Stimulated activated CD4-positive, alpha-beta T cell treated with anti-CD3 and anti-CD28 coated beads, TNF-alpha, amount 100 ng/mL, for 48 hours (primary cell): ENCODE measurements at regions not wholly inside any gene's neighbourhood (a gene's known extent, or its start where the extent isn't known, plus 50 kb on each side); places are given as distances from the start of the nearest gene placed in this dataset.
"Not testable (repeated sequence)": the region's sequence is repeated elsewhere in the genome, so short reads cannot be mapped to it uniquely, and the experiment has no call there.

Experiments used
- DNase-seq, 3 donors: peaks; one replicate each; pipeline ENCODE4 v3.0.0-alpha.2; 2020; ENCODE audit warnings: low read depth in 3 of 3

DNA sequence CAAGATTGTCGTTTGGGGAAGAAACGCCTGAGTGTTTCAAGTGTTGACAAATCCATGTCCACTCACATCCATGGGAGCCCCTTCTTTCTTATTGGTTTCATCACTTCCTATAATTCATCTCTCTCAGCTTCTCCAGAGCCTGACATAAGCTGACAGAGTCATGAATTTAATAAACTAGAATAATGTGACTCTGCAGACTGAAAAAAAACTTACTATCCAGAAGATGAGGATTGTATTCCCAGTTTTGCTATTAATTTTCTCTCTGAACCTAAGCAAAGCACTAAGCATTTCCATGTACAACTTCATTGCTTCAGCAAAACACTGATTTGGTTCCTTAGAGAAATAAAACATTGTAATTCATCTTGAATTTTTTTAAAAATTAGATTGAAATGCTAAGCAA is 691.8 kb downstream of the MTRR start:
- no peak for DNase-seq

DNA sequence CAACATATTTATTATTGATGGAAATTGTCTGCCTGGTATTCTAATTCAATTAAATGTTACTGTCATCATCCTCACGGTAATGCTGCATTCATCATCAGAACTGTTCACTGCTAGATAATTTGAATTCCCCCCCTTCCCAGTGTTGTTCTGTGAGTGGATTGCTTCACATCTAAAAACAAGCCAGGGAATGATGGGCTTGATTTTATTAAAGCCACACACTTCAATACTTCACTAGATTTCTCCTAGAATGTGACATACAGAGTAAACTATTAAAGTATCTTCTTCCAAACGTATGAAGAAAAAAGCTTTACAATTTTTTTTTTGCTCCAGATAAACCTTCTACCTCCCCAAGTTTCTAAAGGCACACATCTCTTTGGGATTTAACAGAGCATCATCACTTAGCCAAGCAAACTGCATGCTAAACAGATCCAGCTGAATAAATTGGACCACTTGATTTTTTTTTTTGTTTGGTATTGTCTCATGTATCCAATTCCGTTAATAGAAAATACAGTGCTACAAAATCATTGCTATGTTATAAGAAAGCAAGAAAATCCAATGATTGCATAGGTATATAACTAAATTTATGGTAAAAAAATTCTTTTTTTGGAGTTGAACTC is 692.4 kb downstream of the MTRR start:
- no peak for DNase-seq

DNA sequence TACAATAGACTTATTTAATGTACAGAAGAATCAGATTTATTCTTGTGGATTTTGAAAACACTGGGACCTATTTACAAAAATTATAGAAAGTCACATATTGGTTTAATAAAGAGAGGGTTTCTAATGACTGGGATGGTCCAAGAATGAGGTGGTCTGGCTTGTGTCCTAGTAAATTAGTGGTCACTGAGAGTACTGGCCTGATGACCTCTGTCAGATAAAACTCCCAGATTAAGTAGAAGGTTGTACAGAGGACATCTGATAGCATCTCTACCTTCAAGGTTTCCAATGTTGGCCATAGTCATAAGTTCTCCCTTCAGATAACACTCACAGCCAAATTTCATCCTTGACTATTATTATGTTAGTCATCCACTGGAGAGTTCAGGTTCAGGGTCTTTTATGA is 692.9 kb downstream of the MTRR start:
- DNase-seq, result no peak

DNA sequence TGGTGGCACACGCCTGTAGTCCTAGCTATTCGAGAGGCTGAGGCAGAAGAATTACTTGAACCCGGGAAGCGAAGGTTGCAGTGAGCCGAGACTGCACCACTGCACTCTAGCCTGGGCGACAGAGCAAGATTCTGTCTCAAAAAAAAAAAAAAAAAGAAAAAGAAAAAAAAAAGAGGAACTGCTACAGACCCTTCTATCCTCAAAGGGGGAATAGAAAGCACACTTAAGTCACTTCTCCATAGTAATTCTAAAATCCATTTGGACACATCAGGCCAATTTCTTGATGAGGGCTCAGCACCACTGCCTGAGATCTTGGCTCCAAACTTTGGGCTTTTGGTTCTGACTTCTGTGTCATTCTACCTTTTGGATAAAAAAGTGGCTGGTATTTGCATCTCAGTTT is 694.6 kb downstream of the MTRR start:
- DNase-seq, result not testable (repeated sequence)

DNA sequence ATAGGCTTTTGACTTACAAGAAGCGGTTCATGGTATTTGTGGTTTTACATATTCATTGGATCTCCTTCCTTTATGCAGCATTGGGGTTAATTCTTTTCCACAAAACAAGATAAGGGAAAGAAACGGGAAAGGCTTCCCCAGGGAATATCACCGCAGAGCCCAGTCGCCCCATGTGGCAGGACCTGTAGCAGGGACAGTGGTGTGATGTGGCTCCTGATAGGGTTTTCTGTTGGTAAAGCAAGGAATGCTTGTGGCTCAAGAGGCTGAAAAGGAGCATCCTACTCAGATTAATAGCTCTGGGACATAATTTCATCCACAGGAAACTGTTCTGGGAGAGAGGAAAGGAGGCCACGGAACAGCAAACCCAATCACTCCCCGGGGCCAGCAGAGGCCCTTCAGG is 699.9 kb downstream of the MTRR start:
- no peak for DNase-seq

DNA sequence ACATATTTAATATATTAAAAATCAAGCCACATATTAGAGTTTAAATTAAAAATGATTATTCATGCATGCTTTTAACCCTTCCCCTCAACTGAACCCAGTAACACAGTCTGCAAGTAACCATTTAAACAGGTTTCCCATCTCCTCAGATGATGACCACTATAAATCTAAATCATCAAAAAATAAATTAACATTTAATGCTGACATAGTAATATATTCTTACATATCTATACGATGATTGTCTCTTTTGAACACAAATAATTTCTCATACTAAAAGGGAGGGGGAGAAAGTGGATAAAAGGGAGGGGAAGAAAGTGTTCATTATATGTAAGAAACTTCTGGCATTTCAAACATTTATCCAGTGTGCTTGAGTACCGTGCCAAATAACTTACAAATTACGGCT is 701.6 kb downstream of the MTRR start:
- no peak for DNase-seq

DNA sequence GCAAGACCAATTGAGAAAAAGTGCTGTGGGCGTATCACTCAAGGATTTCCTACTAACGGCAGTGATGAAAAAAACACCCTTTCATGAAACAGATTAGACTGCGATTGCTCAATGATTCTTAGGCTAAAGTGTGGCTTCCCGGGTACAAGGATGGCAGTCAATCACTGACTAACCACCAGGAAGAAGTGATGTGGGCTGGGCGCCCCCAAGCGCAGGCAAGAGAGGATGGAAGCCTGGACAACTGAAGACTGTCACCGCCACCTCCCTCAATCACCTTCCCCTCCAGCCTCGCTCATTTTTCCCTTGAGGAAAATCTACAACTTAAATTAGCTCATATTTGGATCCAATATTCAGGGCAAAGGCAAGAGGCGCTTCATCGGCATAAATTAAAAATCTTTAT is 707.2 kb downstream of the MTRR start:
- DNase-seq, result no peak

DNA sequence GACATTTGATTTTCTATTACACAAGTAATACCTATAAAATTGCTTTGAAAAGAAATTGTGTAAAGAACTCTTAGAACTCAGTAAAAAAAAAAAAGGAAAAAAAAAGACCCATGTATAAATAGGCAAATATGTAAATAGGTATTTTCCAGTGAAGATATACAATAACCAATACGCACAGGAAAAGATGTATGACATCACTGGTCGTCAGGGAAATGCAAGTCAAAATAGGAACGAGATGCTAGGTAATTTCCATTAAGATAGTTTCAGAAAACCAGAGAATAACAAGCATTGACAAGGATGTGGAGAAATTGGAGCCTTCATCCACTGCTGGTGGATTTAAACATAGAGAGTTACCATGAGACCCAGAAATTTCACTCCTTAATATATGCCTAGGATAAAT is 708.8 kb downstream of the MTRR start:
- DNase-seq, result no peak

DNA sequence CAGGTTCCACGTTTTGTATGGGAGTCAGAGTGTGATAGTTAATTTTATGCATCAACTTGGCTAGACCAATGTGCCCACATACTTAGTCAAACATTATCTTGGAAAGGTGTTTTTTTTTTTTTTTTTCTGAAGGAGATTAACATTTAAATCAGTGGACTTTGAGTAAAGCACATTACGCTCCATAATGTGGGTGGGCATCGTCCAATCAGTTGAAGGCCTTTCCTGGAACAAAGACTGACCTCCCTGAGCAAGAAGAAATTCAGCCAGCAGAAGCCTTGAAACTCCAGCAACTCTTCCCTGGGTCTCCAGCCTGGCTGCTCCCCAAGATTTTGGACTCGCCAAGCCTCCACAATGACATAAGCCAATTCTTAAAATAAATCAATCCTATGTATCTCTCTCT is 711.4 kb downstream of the MTRR start:
- no peak for DNase-seq

DNA sequence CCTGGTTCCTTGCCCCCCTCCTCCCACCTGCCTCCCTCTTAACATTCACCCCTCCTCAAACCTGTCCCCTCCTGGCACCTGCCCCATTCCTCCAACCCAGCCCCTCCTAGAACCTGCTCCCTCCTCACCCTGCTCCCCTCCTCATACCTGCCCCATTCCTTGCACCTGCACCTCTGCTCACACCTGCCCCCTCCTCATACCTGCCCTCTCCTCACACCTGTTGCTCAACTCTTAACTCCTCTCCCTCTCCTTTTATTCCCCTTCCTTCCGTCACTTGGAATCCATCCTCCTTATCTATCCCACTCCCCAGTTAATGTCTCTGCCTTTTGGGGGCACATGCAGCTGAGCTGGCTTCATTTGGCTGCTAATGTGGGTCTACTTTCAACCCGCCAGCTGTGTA is 712.1 kb downstream of the MTRR start:
- DNase-seq, result no peak

DNA sequence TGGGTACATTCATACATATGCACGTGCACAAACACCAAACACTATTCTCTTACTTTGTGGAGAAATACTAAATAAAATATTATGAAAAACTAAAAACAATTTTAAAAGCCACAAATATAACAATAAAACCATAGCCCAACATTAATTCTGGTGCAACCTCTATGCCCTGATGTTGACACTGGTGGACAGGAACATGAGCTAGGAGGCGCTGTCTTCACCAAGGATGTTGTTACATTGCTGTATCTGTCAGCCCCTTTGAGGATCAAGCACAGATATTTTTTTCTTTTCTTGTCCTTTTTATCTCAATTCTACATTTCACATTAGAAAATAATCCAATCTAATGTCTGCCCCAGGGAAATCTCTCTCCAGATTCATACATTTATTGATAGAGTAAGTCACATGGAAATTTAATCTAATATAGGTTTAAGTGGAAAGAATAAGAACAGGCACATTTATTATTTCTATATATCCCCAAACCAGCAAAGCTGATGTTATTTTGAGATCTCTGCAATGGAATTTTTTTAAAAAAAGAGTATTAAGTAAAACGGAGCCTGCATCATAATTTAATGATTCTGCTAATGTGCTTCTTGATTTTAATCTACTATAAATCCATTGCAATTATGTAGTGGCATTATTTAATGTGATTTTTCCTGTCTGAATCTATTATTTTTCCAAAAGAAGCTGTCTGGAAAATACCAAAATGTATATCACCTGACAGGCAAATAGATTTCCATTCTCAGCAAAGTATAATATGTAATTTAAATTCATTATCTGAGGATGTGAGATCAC is 716.5 kb downstream of the MTRR start:
- DNase-seq, result no peak

DNA sequence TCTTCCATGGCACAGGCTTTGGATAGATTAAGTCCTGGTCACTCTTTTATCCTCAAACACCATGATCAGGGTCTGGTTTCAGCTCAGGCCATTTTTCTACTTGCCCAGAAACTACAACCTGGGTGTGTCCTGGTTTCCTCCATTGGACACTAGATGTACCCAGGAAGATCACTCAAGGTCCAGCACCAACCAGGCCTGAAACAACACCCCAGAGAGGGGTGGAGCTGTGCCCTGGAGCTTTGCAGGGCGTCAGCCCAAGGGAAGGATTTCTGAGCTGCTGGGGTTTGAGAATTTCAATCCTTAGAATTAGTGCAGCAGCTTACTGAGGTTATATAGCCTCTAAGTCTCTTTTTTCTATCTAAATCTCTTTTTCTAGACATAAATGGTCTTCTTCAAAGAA is 722.0 kb downstream of the MTRR start:
- DNase-seq, result no peak

DNA sequence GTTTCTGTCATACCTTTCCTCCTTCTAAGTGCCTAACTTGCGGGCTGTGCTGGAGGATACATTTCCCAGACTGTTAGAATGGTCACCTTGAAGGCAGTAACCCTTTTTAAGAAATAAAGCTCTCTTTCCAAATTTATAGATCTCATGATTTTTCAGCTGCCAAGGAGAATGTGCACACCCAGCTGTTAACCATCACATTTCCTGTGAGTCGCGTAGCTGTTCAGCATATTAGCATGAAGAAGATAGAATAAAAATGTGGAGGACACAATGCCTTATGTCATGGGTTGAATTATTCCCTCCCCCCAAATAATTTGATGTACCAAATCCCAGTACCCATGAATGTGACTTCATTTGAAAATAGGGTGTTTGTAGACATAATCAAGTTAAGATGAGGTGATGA is 729.4 kb downstream of the MTRR start:
- no peak for DNase-seq

DNA sequence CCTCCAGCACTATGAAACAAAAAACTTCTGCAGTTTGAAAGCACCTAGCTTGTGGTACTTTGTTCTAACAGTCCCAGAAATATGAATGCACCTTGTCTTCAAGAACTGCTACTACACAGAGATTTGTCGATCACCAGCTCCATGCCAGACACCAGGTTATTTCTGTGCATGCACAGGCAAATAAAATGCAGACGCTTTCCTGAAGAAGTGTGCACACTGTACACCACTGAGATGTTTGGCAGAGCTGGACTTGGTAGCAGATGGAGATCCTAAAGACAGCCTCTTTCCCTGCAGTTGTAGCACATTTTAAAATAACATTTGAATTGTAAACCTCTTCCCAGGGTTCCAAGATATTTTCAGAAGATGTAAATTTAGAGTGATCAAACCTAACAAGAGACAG is 730.0 kb downstream of the MTRR start:
- DNase-seq, result no peak

DNA sequence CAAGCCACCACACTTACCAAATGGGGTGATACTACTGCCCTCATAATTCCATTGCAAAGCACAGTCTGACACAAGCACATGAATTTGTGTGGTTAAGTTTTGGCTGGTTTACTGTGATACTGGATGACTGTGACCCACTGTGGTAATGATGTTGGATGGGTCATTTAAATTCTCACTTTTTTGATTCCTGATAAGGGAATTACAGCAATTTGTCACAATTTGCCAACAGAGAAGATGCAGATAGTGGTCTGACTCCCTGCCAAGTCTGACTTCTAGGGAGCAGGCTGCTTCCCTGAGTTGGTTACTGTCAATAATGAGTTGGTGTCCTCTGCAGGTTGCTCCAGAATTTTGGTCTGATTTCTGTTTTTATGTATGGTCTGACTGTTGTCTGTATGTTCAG is 731.9 kb downstream of the MTRR start:
- no peak for DNase-seq

DNA sequence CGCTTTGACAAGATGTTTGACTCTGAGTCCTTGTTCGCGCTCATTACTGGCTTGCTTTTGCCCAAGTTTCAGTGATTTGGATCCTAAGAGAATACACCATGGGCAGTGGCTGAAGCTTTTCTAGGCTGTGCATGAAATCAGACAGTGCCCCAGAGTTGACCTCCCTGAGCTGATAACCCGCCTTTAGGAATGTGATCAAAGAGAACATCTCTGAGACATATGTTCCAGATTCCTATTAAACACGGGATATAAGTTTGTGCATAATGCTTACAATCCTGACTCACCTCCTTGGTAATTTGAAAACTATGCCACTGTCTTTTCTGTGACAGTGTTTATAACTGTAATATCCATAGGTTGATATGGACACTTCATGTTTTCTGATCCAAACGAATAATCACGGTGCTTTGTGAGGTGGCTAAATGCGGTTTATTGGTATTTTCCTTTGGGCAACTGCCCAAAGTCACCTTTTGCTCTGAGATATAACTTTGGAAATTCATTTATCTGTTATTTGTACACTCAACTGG is 732.9 kb downstream of the MTRR start:
- DNase-seq, result no peak

DNA sequence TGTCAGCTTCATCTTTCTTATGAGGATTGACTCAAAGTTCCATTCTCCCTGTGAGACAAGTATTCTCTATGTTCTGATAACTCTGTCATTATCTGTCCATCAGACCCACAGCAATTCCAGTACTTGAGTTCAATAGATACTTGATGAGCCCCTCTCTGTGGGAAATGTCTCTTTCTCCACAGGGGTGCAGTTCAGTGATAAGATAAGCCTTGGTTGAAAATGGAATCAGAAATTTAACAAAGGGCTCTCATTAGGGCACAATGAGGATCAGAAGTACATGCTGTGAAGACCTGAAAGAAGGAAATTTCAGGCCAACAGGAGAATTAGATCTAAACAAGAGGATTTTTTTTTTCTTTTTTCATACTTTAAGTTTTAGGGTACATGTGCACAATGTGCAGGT is 737.3 kb downstream of the MTRR start:
- DNase-seq, result no peak

DNA sequence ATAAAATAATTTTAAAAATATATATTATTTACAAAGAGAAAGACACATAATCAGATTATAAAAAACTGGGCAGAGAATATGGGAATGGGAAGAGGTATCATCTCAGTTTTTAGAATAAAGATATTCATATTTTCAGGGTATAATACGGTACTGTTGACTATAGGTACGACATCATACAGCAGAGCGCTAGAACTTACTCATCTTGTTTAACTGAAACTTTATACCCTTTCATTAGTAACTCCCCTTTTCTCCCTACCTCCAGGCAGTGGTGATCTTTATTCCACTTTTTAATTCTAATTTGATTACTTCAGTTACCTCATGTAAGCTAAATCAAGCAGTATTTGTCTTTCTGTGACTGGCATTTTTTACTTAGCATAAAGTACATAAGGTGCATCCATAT is 742.1 kb downstream of the MTRR start:
- DNase-seq, result no peak

DNA sequence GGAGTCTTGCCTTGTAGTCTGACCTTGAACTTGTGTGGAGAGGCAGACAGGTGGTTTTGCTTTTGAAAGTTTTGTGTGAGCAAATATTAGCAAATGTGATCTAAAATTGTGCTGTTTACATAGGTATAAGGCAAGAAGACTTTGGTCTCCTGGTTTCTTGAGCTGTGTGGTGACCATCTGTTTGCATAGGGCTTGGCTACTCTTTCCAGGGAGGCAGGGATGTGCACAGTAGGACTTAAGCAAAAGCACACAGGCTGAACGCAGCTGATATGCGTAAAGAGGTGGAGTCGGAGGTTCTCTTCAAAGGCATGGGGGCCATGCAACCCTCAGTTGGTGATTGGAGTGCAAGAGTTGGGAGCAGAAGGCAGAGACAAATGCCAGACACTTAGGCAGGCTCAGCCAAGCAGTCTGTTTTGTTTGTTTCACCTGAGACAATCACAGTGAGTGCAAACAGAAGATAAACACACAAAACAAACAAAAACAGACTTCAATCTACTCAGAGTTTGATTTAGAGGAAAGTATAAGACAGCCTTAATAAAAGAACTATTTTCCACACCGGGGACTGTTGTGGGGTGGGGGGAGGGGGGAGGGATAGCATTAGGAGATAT is 744.2 kb downstream of the MTRR start:
- no peak for DNase-seq

DNA sequence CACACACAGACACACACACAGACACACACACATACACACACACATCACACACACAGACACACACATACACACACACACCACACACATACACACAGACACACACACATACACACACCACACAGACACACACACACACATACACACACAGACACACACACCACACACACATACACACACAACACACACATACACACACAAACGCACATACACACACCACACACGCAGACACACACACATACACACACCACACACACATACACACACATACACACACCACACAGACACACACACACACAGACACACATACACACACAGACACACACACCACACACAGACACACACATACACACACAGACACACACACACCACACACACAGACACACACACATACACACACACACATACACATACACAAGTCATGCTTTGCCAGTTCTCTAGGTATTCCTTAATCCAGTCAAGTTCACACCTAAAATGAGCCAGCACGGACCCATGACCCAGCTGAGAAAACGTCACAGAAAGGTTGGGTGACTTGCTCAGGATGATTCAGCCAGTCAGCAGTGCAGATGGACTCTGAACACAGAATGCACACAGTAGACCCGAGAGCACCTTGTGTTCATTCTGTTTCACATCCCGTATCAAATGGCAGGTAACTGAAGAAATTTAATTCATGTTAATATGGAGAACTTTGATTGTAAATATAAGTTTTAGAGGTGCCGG is 746.4 kb downstream of the MTRR start:
- no peak for DNase-seq

DNA sequence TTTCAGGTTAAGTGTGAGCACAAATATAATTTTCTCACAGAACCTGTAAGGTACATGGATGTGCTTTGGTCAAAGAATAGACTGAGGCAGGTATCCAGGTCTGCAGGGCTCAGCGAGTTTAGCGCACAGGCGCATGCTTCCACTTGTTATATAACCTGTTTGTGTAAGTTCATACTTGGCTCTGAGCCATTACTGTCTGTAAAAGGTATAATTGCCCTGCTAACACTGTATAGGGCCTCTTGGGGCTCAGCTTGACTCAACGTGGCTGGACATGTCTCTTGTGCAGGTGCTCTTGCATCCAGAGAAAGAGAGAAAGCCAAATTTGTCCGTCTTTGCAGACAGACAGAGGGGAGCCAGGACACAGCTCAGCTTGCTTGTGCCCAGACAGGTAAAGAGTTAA is 759.6 kb downstream of the MTRR start:
- no peak for DNase-seq

DNA sequence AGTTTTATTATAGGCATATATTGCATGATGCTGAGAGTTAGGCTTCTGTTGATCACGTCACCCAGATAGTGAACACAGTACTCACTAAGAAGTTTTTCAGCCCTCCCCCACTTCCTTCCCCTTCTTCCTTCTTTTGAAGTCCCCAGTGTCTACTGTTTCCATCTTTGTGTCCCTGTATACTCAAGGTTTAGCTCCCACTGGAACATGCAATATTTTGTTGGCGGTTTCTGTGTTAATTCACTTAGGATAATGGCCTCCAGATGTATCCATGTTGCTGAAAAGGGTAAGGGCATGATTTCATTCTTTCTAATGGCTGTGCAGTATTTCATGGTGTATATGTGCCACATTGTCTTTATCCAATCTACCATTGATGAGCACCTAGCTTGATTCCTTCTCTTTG is 764.3 kb downstream of the MTRR start:
- no peak for DNase-seq

DNA sequence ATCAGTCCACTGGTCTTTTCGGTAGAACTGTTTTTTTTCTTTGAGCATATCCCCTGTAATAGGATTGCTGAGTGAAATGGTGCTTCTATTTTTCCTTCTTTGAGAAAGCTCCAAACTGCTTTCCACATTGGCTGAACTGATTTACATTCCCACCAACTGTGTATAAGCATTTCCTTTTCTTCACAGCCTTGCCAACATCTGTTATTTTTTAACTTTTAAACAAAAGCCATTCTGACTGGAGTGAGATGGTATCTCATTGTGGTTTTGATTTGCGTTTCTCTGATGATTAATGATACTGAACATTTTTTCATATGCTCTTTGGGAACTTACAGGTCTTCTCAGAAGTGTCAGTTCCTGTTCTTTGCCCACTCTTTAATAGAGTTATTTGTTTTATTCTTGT is 764.7 kb downstream of the MTRR start:
- no peak for DNase-seq
